Activated naive CD4-positive, alpha-beta T cell treated with anti-CD3 and anti-CD28 coated beads, Interleukin-2, amount 50 U/mL, for 72 hours (primary cell): ENCODE measurements at regions not wholly inside any gene's neighbourhood (a gene's known extent, or its start where the extent isn't known, plus 50 kb on each side); places are given as distances from the start of the nearest gene placed in this dataset.

Source experiments
- ATAC-seq, 2 donors: fragments of 150-1000 bp; cut with Tn5 transposase; 2 replicates each; pipeline ENCODE4 v1.10.0; 2021; ENCODE audit warnings: mild to moderate bottlenecking in 2 of 2, moderate library complexity in 2 of 2
- DNase-seq, 2 donors: peaks; one replicate each; pipeline ENCODE4 v3.0.0; 2021 to 2022; ENCODE audit warnings: low spot score in 2 of 2
- H3K27ac Mint-ChIP-seq, 2 donors: one replicate each; pipeline ENCODE4 v1.8.0; 2022; ENCODE audit warnings: mild to moderate bottlenecking in 2 of 2, mixed read lengths in 2 of 2
- H3K36me3 Mint-ChIP-seq, 2 donors: one replicate each; pipeline ENCODE4 v1.8.0; 2022; ENCODE audit warnings: mixed read lengths in 2 of 2
- H3K9me3 Mint-ChIP-seq, 2 donors: one replicate each; pipeline ENCODE4 v1.8.0; 2022; ENCODE audit warnings: mixed read lengths in 2 of 2

GRCh38 chr14:92263681-92264080 is 59.3 kb upstream of the SLC24A4 start:
- no peak overlapping the region for H3K27ac Mint-ChIP-seq
- no peaks in the 10 kb centered on the region for H3K36me3 Mint-ChIP-seq
- no peak for DNase-seq
- no peaks in the 10 kb centered on the region for H3K9me3 Mint-ChIP-seq
- ATAC-seq, result no peak

DNA sequence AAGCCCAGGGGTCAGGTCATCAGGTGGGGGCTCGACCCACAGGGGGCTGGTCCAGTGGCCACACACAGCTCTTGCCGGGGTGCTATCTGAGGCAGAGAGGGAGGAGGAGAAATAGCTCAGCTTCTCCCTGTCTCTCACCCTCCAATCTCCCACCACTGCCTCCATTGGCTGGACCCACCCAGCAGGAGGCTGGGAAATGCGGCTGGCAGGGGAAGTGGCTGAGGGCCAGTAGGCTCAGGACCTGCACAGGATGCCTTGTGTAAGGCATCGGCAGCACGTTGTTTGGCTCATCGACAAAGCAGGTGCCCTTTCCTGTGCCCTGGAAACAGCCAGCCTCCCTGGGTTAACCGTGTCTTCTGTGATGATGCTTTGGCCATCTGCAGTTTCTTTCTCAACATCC is 58.8 kb upstream of the SLC24A4 start:
- Mint-ChIP-seq H3K27ac (no peak overlapping the region), H3K9me3 (no peaks in the 10 kb centered on the region), H3K36me3 (no peaks in the 10 kb centered on the region)
- no peak for ATAC-seq
- no peak for DNase-seq

- H3K9me3 Mint-ChIP-seq, result no peaks in the 10 kb centered on the region
- H3K36me3 Mint-ChIP-seq, result no peaks in the 10 kb centered on the region
- ATAC-seq, result no peak
- H3K27ac Mint-ChIP-seq, result no peak overlapping the region
- DNase-seq, result no peak
These were observed 56.7 kb upstream of the SLC24A4 start for GRCh38 chr14:92266216-92266615.
